GM21576 (cell line): ENCODE measurements at regions not wholly inside any gene's neighbourhood (a gene's known extent, or its start where the extent isn't known, plus 50 kb on each side); places are given as distances from the start of the nearest gene placed in this dataset.

Source experiments
- ATAC-seq: cut with Tn5 transposase; IDR thresholded peaks from one replicate; pipeline ENCODE4 v1.9.1; 2021; ENCODE audit warnings: mild to moderate bottlenecking, moderate library complexity; ENCODE audit not compliant: unreplicated experiment

- no peak for ATAC-seq
Observed at GRCh38 chr6:25010902-25011625, 75.3 kb upstream of the RIPOR2 start.

DNA sequence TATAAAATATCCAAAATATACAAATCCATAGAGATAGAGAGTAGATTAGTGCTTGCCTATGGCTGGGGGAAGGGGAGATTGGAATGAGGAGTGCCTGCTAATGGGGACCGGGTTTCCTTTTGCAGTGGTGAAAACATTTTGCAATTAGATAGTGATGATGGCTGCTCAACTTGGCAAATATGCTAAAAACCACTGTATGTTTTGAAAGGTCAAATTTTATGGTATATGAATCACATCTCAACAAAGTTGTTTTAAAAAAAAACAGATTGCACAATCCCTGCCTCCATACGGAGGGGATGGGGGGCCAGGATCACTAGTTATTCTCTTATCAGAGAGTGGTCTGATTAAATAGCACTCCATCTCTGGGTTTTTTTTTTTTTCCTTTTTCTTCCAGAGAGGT, 76.9 kb upstream of the RIPOR2 start:
- ATAC-seq, result no peak

DNA sequence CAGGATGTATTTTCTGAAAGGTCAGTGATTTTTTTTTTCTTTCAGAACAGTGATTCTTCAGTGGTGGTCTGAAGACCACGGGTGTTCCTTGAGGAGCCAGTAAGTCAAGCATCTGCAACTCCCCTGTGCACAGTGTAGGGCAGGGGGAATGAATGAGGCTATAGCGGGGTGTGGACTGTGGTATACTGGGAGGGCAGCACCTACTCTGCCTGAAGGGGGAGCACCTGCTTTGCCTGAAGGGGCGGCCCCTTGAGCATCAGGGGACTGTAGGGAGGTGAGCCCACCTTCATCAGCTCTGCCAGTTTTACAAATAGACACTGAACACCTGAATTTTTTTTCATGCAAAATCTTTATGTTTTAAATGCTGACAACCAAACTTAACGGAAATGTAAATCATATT, 77.5 kb upstream of the RIPOR2 start:
- ATAC-seq, result no peak

DNA sequence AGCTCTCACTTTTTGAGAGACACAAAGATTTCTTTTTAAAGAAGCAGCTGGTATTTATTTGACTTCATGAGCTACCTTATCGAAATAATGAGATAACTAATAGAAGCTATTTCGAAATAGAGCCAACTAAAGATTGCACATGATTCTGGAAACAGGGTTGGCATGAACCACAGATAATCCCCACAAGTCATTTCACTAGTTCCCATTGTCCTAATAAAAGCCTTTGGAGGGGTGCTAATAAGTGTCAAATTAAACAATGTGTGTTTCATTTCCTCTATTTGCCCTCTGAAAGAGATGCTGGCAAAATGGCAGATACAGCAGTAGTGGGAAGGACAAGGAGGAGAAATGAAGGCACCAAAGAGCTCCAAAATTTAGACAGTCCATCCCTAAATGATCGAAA, 78.6 kb upstream of the RIPOR2 start:
- no peak for ATAC-seq

DNA sequence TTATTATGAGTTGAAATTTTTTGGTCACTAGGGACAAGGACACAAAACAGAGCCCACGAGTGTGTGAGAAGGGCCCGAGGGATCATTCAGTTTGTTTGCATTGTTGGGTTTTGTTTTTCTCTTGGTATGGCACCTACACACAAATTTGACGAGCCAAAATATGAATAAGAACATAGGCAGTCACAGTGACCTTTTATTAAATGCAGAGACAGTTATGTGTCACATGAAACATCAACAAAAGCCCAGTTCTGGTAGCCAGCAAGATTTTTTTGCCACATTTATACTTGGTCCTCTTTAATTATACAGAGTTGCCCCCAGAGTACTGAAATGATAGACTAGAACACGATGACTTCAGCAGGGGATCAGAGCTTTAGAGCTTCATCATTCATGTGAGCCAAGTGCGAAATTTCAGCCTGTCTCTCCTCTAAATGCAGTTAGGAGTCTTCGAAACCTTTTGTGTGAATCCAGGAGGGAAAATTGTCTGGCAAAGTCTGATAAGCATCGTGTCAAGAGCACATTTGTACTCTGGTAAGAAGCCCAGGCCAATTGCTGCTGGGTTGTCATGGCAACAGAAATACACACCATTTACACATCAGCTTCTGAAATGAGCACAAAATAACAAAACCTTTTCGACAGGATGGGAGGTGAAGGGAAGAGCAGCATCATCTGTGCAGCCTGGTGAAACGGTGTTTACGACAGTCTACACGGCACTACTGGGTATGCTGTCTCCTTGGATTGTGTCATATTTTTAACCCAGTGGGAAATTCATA, 79.2 kb upstream of the RIPOR2 start:
- ATAC-seq, result no peak

GRCh38 chr6:25016014-25016720, 80.4 kb upstream of the RIPOR2 start:
- ATAC-seq, result no peak

DNA sequence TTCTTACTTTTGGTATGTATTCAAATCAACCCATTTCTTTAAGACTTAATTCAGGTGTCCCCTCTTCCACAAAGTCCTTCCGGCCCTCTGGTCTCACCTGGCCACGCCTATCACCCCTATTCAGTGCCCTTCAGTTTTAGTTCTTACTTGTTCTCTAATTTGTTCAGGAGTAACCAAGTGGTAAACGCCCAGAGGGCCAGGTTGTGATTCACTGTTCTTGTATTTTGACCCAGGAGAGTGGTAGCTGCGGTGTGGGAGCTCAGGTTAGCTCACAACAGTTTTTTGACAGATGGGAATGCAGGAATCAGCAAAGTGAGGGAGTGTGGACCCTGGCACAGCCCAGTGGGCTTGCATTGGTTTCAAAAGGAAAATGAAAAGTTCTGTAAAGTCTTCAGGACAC, 81.7 kb upstream of the RIPOR2 start:
- no peak for ATAC-seq

DNA sequence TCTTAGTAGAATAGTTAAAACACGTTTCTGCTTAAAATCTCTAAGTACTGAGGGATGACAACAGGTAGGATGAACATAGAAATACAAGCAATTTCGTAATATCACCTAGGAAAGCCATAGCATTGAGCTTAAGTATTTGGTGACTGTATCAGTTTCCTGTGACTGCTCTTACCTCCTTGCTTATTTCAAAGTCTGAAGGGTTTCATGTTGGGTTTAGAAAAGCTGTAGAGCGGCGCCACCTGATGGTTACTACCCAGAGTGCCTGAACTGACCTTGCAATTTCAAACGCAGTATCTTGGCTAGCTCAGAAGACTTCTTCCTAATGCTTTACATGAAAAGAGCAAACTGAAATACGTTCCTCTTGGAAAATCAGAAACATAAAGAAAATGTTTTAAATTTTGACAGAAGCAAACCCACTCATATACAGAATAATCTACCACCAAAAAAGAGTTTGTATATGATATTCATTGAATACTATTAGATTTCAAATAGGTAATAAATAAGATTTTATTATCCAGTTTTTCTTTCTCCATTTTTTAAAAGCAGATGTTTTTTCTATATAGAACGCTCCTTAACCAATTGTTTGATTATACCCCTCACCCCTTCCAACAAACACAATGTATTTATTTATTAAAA, 82.3 kb upstream of the RIPOR2 start:
- ATAC-seq, result peak; percentile 74

DNA sequence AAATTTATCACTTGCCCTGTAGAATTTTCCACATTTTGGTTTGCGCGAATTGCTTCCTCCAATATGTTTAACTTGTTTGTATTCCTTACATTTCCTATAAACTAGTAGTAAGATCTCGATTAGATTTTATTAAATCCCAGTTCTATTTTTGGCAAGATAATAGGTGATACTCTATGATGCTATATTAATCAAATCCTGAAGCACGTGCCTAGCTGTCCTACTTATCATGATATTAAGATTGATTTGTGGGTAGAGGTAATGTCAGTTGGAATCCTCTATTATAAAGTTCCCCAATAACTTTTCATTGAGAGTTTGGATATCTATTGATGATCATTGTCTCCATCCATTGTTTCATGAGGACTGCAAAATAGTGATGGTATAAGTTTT, 82.8 kb upstream of the RIPOR2 start:
- ATAC-seq, result no peak

GRCh38 chr6:25022140-25022553, 86.4 kb upstream of the RIPOR2 start:
- ATAC-seq, result no peak

DNA sequence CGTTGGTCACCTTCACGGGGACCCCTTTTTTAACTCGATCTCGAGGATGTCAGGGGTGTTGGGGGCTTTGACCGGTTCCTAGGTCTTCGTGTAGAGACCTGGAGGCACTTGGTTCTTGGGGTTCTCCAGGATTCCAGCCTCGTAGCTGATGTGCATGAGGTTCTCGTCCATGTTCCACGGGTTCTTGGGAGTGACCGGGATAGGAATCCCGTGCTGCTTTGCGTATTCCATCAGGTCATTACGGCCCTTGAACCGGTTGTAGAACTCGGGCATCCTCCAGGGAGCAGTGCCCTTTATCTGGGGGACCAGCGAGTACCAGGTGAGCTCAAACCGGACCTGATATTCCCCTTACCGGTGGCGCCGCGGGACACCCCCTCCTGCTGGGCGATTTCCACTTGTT, 88.0 kb upstream of the RIPOR2 start:
- ATAC-seq, result no peak

DNA sequence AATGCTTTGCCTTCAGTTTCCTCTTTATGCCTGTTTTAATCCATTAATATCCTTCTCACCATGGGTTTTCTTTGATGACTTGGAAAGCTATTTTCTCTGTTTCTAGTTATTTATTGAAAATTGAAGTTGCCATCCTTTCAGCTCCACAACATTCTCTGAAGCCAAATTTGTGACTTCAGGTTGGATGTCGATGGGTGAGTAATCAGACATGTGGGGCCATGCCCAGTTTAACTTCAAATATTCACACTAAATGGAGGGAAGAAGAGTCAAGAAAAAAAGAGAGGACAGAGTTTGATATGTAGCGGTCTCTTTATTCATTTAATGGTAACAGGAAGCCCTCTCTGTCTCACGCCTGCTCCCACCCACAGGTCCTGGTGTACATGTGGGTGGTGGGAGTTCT, 89.1 kb upstream of the RIPOR2 start:
- no peak for ATAC-seq

GRCh38 chr6:25025248-25025918, 89.6 kb upstream of the RIPOR2 start:
- no peak for ATAC-seq

- no peak for ATAC-seq
Observed at GRCh38 chr6:25025919-25026301, 90.2 kb upstream of the RIPOR2 start.

DNA sequence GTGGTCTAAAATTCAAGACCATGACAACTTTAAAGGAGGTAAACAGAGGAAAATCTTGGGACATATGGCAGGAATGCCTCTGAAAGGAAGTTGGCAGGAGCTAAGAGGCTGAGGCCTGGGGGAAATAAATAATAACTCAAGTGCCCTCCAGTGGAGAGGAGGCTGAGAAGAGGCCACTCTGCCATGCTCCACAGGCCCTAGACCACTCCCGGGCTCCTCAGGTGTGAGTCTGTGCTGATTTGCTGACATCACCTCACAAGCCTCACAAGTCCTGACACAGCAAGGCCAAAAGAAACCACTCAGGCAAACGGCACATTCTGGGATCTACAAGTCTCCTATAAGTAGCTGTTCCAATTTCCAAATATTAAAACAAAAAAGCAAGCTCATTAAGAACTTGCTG, 91.0 kb upstream of the RIPOR2 start:
- no peak for ATAC-seq

DNA sequence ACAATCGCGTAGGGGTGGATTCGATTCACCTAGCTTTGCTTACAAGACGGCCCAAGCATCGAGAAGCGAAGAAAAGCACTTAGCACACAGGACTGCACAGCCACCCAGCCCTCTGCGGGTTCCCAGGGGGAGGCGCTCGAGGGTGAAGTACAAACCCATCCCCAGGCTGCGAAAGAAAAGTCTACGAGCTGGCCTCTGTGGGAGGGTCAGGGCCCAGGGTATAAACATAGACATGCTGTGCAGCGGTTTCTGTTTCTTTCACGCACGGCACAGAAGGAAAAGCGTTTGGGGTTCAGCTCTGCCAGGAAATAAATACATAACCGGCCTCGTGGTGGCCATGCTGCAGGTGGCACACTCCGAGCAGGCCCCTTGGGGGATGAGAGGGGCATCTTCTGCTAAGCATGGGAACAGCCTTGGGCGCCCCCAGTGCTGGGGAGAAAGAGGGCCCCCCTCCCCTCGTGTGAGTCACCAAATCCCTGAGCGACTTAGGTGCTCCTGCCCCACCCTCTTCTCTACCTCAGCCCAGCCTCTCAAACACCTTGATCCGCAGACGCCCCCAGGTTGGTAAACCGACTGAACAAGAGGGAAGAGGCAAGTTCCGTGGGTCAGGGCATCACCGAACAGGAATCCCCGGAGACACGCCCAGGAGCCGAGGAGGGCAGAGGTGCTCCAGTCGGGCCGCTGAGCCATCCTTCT, 91.6 kb upstream of the RIPOR2 start:
- peak; percentile 98 for ATAC-seq

- no peak for ATAC-seq
Observed at GRCh38 chr6:25028328-25028727, 92.6 kb upstream of the RIPOR2 start.

GRCh38 chr6:25032934-25033333, 97.2 kb upstream of the RIPOR2 start:
- no peak for ATAC-seq

- ATAC-seq, result no peak
Observed at GRCh38 chr6:25034431-25034921, 98.7 kb upstream of the RIPOR2 start.

- ATAC-seq, result no peak
Observed at GRCh38 chr6:25035174-25035511, 99.4 kb upstream of the RIPOR2 start.
